ENCODE measurements at regions not wholly inside any gene's neighbourhood (a gene's known extent, or its start where the extent isn't known, plus 50 kb on each side); places are given as distances from the start of the nearest gene placed in this dataset.

DNA sequence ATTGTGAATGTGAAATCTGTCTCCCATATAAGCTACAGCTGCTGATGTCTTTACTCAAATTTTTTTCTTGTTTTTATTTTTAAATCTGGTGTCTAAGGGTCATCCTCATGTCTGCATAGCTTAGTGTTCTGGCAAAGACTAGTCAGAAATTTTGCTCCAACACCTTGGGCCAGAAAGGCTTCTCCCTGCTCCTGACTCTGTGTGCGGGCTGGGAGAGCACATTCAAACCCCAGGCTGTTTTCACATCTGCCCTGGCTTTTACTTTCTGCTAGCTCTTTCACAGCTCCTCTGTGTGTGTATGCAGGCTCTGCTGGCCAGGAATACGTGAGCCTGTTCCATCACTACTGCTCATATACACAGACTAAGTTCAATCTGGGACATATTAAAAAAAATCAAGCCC lies 102.9 kb upstream of the RIOK3 start:
- DNase-seq, result no peak

DNA sequence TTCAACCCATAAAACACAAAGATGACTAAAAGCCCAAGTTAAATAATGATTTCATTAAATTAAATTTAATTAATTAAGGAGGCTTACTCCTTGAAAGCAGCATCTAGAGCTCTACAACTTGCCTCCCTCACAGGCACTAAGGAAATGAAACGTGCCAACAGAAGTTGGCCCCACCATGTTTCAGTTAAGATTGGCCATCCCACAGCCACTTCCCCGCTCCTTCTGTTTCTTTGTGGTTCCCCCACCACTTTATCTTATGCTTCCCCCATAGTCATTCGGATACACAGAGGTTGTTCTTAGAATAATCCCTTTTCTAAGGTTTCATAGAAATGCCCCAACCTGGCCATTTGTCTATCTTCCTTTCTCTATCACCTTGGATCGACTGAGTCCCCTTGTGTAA lies 101.6 kb upstream of the RIOK3 start:
- DNase-seq, result no peak

DNA sequence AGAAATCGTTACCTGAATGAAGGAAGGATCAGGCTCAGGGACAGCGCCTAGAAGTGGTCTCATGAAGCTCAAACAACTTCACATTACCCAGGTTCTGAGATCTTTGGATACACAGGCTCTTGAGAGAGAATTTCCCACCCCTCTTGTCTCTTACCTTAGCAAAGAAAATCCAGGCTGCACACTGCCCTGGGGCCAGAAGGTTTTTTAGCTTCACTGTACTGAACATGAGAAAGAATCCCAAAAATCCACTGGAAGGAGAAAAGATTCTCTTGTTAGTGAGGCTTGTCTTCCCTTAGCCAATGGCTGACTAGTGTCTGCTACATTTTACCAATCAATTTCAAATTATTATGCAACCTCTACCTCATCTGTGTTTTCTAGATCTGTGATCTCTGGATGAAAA lies 101.0 kb upstream of the RIOK3 start:
- no peak for DNase-seq

DNA sequence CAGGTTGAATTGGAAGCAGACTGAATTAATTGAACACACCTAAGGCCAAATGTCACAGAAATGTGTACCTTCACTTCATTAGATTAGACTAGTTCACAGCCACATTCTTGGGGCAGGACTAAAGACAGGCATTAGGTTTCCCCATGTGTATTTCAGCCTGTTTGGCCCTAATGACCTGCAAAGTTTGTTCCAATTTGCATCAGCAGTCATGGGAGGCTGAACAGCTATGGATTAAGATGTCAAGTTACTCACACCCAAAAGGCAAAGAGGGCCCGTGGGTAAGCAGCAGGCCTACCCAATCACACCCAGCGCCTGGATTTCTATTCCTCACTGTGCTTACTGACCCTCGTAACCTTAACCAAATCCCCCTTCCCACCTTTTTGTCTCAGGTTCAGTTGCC lies 99.6 kb upstream of the RIOK3 start:
- no peak for DNase-seq

DNA sequence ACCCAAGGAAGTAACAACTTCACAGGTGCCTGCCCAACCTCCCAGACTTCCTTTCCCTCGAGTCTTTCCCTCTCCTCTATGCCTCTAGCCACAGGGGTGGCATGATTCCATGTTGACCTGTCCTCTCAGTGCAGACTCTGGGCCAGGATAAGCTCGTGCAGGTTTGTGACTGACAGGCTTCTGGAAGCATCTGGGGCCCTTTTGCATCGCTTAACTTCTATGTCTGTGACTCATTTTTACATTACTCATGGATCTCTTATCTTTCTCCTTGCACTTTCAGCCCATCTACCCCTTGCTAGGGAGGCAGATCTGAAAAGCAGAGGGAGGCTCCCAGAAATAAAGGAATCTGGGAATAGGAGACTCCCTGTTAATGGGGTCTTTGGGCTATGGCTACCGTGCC lies 98.5 kb upstream of the RIOK3 start:
- no peak for DNase-seq

DNA sequence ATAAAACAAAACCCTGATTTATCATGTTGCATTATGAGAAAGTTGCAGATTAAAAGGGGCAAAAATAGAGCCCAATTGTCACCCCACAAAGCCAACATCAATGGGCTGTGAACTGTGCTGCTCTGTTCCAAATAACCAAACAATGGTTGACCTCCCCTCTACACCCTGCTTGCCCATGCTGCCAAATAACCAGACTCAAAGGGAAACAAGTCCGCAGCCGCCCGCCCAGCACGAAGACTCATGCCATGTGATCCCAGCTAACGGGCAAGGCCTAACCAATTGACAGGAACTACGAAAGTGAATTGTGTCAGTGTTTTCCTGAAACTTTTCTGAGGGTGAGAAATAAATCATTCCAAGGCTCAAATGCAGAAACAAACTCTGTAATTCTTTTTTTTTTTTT lies 97.9 kb upstream of the RIOK3 start:
- no peak for DNase-seq

DNA sequence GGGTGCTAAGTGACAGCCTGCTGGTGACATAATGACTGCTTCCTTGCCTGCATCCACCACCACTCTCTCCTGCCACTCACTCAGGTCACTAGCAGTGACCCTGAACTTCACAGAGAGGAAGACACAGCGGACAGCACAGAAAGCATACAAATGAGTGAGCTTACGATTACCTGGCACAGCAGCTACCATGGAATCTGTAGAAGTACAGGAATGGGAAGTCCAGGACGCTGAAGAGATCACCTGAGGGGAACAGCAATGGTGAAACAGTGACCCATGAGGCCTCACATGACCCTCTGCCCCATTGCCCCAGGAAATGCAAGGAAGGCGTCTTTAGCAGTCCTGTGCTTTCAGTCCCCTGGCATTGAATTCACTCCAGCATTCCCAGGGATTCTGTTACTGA lies 96.7 kb upstream of the RIOK3 start:
- DNase-seq, result no peak

DNA sequence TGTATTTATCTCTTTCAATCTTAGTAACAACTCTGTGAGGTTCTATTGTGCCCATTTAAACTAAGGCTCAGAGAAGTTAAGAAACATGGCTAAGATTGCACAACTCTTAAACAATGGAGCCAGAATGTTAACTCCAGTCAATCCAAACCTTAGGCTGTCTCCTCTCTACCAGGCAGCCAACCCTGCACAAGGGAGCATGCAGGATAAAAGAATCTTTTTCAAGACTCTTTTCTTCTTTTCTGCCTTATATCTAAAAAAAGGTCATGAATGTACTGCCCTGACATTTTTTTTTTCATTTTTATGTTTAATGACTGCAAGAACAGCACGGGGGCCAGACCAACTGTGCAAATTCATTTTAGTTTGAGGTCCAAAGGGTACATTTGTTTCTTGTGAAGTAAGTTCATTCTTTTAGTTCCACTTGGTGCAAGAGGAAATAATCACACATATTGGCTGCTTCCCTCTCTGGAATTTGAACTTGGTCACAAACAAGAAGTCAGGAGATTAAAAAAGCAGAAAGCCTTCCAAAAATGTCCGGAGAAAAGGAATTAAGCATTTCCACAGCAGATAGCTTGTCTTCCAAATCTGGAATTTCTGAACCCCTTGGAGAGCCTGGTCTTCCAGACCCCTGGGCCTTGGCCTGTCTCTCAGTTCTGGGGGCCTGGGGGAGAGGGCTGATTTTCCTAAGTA lies 96.0 kb upstream of the RIOK3 start:
- DNase-seq, result no peak

DNA sequence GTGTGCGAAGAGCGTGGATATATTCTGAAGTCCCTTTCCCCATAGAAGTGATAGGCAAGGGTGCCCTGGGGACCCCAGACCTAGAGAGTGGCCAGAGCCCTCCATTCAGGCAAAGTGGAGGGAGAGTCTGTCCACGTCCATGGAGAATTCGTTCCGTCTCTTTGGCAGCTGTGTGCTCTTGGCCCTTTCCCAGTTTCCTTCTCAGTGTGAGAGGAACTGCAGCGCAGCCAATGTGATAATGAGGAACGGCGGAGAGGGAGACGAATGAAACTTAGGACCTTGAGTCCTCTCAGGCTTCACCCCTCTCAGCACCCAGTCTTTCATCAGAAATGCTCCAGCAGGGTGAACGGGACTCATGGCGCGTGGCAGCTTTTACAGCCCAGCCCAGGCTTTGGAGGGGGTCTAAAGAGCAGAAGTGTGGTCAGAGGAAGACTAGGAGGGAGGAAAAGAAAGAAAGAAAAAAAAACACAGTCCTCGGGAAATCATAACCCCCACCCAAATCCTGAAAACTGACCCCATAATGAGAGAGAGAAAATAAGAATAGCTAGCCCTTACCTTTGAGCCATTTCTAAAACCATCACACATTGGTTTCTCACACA lies 95.0 kb upstream of the RIOK3 start:
- DNase-seq, result no peak

DNA sequence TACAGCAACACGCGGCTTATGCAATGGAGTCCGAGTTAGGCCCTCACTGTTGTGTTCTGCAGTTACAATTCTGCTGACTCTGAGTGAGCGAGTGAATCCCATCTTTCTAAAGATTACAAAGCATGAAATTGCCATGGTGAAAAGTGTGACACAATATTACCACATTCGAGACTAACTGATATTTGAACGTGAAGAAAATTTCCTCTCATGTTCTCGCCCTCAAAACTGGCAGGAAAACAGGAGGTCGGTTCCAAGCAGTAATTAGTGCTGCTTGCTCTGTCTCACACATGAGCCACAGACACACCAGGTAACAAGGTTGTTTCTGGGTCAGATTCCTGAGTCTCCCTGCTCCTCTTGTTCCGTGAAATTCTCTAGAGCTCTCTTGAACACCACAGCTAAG lies 93.7 kb upstream of the RIOK3 start:
- DNase-seq, result no peak

DNA sequence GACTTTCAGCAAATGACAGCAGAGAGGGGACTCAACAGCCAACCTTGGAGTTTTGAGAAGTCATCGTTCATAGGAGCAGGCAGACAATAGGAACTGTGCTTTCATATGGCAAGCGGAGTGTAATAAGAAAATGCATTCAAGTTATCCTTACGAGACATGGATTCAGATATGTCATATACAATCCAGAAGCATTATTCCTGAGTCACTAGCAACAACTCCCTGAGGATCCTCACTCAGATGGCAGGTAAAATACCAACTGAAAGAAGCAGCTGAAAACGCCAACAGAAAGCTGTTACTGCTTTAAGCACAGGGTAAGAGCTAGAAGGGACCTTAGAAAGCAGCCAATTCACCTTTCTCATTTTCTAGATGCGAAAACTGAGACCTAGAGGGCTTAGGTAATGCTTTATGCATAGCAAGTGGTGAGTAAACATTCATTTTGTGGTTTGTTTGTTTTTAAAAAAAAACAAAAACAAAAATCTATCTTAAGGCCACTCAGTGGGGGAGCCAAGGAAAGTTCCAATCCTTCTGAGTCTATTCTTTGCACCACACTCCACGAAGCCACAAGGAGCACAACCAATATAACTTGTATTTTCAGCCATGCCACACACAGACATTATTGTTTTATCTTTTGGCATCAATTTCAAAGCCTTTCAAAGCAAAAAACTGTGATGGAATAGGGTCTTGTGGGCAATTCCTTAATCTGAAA lies 89.1 kb upstream of the RIOK3 start:
- DNase-seq, result no peak

DNA sequence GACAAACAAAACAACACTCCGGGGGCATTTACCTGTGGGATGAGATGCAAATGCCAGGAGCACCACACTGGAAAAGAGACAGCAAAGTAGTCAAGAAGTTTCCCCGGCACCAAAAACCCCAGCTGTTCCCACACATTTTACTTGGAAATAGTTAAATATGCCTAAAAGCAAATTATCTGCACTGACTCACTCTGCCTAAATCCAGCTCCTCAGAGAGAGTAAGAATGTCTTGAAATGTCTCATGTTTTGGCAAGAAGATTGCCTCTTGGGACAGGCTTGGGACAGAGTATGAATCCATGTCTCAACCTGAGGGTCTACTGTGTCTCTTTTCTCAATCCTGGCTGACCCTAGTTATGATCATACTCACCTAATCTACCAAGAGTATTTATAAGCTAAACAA lies 87.5 kb upstream of the RIOK3 start:
- DNase-seq, result no peak

DNA sequence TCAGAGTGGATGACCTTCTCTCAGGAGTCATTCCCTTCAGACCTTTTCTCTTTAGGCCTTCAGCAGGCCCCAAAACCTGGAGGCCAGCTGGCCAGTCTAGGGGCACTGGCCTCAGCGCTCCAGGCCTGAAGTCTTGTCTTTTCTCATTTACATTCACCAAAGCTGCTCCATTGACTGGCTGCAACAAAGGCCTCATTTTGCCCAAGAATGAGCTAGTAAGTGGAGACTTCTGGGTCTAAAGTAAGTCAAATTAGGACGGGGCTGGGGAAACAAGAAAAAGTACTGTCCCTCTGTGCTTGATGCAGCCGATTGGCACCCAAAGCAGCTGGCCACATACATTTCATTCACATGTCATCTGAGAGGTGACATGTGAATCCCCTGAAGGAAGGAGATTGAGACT lies 83.8 kb upstream of the RIOK3 start:
- no peak for DNase-seq

DNA sequence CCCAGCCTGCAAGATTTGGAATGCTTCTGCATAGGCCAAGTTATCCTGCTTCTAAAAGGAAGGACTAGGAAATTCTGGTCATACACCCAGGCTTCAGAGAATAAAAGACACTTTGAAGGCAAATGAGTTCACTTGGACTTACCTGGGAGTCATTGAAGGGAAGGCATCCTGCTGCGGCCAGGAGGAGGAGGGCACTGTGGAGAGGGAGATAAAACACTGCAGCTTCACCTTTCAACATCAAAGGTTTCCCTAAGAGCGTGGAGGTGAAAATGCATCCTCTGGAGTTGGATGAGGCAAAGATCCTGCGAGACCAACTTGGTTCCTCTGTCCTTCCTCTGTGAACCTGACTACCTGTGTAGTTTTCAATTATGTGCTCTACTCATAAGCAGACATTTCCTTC lies 79.5 kb upstream of the RIOK3 start:
- no peak for DNase-seq

DNA sequence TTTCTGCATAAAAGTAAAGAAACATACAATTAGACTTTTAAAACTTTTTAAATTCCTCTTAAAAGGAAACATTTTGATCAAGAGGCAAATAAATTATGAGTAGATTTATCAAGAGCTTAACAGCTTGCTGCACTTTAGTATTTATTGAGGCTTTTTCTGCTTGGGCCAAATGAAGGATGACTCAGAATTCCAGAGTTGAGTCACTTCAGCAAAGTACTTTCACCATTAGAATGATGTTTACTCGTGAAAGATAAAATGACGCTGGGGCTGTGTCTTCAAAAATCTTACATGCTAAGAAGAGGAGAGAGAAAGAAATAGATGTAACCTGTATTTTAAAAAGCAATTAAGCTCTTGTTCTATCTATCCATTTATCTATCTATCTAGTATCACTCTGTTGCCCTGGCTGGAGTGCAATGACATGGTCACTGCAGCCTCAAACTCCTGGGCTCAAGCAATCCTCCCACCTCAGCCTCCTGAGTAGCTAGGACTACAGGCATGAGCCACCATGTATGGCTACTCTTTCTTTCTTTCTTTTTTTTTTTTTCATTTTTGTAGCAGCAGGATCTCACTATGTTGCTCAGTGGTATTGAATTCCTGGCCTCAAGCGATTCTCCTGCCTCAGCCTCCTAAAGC lies 75.3 kb upstream of the RIOK3 start:
- no peak for DNase-seq

DNA sequence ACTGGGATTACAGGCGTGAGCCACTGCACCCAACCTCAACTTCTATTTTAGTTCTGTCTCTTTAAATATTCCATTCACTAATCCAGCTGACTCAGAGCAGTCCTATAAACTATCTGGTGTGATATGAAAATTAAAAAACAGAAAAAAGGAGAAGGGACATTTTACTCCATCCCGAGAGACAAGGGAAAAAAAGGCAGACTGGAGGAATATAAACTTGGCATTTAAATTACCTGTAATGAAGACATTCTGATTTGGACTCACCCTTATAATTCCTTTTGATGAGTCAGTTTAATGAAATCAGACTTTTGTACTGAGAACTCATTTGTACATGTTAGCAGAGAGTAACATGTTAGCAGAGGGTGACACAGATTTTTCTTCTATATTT lies 74.8 kb upstream of the RIOK3 start:
- DNase-seq, result no peak

DNA sequence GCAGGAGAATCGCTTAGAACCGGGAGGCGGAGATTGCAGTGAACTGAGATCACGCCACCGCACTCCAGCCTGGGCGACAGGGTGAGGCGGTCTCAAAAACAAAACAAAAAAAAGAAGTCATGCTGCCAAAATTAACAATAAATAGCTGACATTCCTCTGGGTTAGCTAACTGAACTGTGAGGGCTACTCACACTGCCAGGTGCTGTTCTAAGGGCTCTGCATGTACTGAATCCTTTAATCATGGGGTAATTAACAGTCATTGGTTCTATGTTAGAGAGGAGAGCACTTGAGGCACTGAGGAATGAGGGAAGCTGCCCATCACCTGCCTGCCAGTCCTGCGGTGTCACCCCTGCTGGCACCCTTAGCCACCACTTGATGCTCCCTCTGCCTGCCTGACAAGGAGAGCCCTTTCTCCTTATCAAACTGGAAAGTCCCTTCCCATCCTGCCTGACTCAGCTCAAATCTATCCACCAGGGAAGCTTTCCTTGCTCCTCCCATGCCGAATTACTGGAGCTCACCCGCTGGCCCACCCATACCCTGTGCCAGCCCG lies 73.0 kb upstream of the RIOK3 start:
- no peak for DNase-seq

DNA sequence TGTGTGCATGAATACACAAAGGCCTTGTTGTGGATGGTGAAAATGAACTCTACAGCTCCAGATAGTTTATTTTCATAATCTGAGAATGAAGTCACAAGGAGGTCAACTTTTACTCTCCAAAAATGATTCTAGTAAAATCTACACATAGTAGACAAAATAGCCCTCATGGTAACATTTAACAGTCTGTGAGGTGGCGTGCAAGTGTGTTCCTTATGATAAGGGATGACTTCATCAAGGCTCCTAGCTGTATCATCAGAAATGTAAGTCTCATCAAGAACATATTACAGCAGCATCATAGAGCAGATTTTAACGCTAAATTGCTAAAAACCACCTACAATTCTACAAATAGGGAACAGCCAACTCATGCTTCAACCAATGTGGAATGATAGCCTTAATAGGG lies 72.3 kb upstream of the RIOK3 start:
- DNase-seq, result no peak

DNA sequence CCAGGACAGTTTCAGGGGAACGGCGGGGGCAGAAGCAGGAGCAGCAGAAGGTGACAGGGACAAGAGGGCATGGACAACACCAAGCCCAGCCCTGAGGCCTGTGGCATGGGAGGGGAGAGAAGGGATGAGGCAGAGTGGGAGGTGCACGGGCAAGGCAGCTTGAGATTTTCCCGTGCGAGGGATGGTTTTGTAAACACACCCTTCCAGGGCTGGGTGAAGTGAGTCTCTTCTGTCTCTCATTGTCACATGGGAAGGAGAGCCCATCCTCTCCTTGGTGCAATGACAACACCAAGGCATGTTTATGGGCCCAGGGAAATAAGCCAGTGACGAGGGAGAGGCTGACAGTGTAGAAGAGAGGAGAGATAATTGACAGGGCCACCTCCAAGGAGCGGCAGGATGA lies 69.6 kb upstream of the RIOK3 start:
- DNase-seq, result no peak

DNA sequence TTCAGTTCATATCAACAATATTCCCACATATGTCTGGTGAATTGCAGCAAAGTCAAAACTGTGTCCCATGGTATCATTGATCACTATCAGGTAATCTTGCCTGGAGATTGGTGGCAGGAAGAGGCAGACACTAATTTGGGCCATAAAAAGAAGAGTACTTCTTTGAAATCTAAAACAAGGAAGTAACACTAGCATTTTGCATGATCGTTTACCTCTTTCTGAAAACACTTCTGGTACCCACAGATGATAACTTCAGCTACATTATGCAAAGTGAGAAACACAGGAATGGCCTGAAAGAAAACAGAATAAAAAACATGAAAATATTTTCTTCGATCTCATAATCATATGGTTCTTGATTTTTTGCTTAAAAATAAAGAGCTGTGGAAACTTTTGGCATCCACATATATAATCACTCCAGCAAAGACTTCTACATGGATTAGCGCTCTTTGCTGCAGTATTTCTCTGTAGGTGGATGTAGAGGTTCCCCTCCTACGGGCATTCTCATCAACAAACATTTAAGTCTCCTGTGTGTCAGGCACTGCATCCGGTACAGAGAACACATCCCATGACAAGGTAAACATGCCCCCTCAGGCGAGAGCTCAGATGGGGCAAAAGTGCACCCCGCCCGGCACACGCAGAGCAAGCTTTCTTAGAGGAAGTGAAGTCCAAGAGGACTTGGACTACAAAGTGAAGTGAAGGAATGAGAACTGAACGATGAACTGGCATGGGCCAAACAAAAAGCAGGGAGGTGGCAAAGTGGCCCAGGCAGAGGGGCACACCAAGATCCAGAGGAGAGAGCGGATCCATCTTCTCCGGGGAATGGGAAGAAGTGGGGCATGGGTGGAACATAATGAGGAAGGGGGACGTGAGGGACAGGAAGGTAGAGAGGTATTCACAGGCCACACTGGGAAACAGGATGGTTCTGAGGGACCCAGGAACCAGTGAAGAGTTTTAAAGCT lies 68.0 kb upstream of the RIOK3 start:
- DNase-seq, result no peak

DNA sequence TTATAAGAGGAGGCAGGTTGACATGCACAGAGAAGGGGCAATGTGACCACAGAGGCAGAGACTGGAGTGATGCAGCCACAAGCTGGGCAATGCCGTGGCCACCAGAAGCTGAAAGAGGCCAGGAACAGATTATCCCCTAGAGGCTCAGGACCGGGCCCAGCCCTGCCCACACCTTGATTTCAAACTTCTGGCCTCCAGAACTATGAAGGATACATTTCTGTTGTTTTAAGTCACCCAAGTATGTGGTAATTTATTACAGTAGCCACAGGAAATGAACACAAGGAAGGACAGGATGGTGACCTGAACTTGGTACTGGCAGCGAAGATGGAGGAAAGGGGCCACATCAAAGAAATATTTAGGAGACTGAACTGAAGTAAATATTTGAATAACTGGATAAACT lies 66.8 kb upstream of the RIOK3 start:
- no peak for DNase-seq

DNA sequence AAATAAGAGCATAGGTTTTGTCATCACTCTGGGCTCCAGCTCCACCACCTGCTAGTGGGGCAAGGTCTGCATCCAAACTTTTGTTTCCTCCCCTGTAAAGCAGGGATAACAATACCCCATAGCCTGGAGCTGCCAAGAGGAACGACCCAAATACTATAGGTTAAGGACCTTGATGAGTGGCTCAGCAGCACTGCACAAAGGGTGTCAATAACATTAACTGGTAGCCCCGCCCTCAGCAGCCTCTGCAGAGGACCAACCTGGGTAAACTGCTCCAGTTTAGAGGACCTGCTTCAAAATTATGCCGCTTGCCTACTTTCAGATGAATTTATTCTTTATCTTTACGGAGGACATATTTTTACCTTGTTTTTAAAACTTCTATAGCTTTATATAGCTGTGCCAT lies 65.8 kb upstream of the RIOK3 start:
- DNase-seq, result peak; percentile 41

DNA sequence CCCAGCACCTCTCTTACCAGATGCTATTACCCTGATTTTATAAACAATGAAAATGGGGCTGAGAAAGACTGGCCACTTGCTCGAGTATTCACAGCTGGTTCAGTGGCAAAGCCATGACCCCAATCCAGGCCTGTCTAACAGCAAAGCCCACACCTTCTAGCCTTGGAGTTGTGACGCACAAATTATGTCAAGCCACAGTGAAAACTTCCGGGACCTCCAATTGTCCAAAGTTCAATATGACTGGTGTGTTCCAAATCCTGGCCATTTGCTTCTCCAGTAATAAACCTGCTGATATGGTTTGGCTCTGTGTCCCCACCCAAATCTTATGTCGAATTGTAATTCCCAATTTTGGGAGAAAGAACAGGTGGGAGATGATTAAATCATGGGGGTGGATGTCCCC lies 64.7 kb upstream of the RIOK3 start:
- DNase-seq, result no peak
